ENCODE measurements at regions not wholly inside any gene's neighbourhood (a gene's known extent, or its start where the extent isn't known, plus 50 kb on each side); places are given as distances from the start of the nearest gene placed in this dataset.
"Not testable (repeated sequence)": the region's sequence is repeated elsewhere in the genome, so short reads cannot be mapped to it uniquely, and the experiment has no call there.

GRCh38 chr18:34352385-34353163 is 127.9 kb upstream of the NOL4 start:
- no peak for DNase-seq (ENCODE audit: low spot score)

- DNase-seq (ENCODE audit: low spot score): no peak
These were observed 129.6 kb upstream of the NOL4 start for GRCh38 chr18:34354351-34354750.

- peak; percentile 43 for DNase-seq (ENCODE audit: low spot score)
These were observed 133.3 kb upstream of the NOL4 start for GRCh38 chr18:34357944-34358580.

GRCh38 chr18:34358923-34359322 is 134.2 kb upstream of the NOL4 start:
- DNase-seq (ENCODE audit: low spot score): no peak

- DNase-seq (ENCODE audit: low spot score): no peak
These were observed 140.0 kb upstream of the NOL4 start for GRCh38 chr18:34364699-34365098.

GRCh38 chr18:34370704-34371395 is 146.1 kb upstream of the NOL4 start:
- DNase-seq (ENCODE audit: low spot score): no peak

- DNase-seq (ENCODE audit: low spot score): no peak
These were observed 155.6 kb upstream of the NOL4 start for GRCh38 chr18:34380326-34380725.

- DNase-seq (ENCODE audit: low spot score): no peak
These were observed 160.6 kb upstream of the NOL4 start for GRCh38 chr18:34385311-34385710.

GRCh38 chr18:34386803-34387202 is 162.1 kb upstream of the NOL4 start:
- no peak for DNase-seq (ENCODE audit: low spot score)

- DNase-seq (ENCODE audit: low spot score): no peak
These were observed 172.7 kb upstream of the NOL4 start for GRCh38 chr18:34397286-34397896.

- no peak for DNase-seq (ENCODE audit: low spot score)
These were observed 175.2 kb upstream of the NOL4 start for GRCh38 chr18:34399892-34400291.

GRCh38 chr18:34400834-34401233 is 176.1 kb upstream of the NOL4 start:
- DNase-seq (ENCODE audit: low spot score): no peak

- no peak for DNase-seq (ENCODE audit: low spot score)
These were observed 177.1 kb upstream of the NOL4 start for GRCh38 chr18:34401775-34402174.

- not testable (repeated sequence) for DNase-seq (ENCODE audit: low spot score)
These were observed 182.8 kb upstream of the NOL4 start for GRCh38 chr18:34407471-34407870.

GRCh38 chr18:34411952-34412351 is 187.2 kb upstream of the NOL4 start:
- DNase-seq (ENCODE audit: low spot score): no peak

- no peak for DNase-seq (ENCODE audit: low spot score)
These were observed 206.3 kb upstream of the NOL4 start for GRCh38 chr18:34431042-34431441.

GRCh38 chr18:34444622-34445021 is 219.9 kb upstream of the NOL4 start:
- DNase-seq (ENCODE audit: low spot score): no peak

- DNase-seq (ENCODE audit: low spot score): no peak
These were observed 223.9 kb upstream of the NOL4 start for GRCh38 chr18:34448662-34449061.

GRCh38 chr18:34457761-34458160 is 233.0 kb upstream of the NOL4 start:
- DNase-seq (ENCODE audit: low spot score): no peak

GRCh38 chr18:34458410-34458977 is 233.8 kb upstream of the NOL4 start:
- DNase-seq (ENCODE audit: low spot score): no peak

- no peak for DNase-seq (ENCODE audit: low spot score)
These were observed 236.6 kb upstream of the NOL4 start for GRCh38 chr18:34461266-34461665.

GRCh38 chr18:34467058-34467457 is 242.3 kb upstream of the NOL4 start:
- DNase-seq (ENCODE audit: low spot score): no peak
